Activated naive CD8-positive, alpha-beta T cell (primary cell): ENCODE measurements at regions not wholly inside any gene's neighbourhood (a gene's known extent, or its start where the extent isn't known, plus 50 kb on each side); places are given as distances from the start of the nearest gene placed in this dataset.

Source experiments
- H3K27ac Mint-ChIP-seq: one replicate; pipeline ENCODE4 v1.8.0; 2021; ENCODE audit warnings: mixed read lengths
- H3K27me3 Mint-ChIP-seq: one replicate; pipeline ENCODE4 v1.8.0; 2021; ENCODE audit warnings: mixed read lengths
- H3K36me3 Mint-ChIP-seq: one replicate; pipeline ENCODE4 v1.8.0; 2021; ENCODE audit warnings: mixed read lengths
- H3K4me1 Mint-ChIP-seq: one replicate; pipeline ENCODE4 v1.8.0; 2021; ENCODE audit warnings: low read depth, mixed read lengths
- H3K4me3 Mint-ChIP-seq: one replicate; pipeline ENCODE4 v1.8.0; 2021; ENCODE audit warnings: mild to moderate bottlenecking, mixed read lengths
- H3K9me3 Mint-ChIP-seq: one replicate; pipeline ENCODE4 v1.8.0; 2021; ENCODE audit warnings: low read depth, mixed read lengths

DNA sequence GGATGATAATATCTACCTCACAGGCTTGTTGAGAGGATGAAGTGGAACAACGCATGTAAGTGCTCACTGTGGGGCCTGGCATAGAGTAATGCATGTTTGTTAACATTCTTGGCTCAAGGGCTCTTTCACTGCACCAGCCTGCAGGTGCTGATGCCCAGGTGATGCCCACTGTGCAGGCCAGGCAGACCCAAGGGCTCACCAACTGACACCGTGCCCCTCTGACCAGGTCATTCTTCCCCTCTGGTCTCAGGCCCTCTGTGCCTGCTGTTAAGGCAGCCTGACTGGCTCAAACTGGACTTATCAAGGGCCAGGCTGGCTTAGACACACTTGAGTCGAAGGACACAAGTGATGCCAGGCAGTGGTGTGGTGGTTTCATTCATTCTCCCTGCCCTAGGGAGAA is 90.5 kb downstream of the PJA1 start:
- no peaks in the 10 kb centered on the region for H3K27me3 Mint-ChIP-seq
- no peaks in the 10 kb centered on the region for H3K9me3 Mint-ChIP-seq
- H3K4me1 Mint-ChIP-seq = no peaks in the 10 kb centered on the region
- no peak overlapping the region for H3K27ac Mint-ChIP-seq
- H3K36me3 Mint-ChIP-seq = no peaks in the 10 kb centered on the region
- no peak overlapping the region for H3K4me3 Mint-ChIP-seq

DNA sequence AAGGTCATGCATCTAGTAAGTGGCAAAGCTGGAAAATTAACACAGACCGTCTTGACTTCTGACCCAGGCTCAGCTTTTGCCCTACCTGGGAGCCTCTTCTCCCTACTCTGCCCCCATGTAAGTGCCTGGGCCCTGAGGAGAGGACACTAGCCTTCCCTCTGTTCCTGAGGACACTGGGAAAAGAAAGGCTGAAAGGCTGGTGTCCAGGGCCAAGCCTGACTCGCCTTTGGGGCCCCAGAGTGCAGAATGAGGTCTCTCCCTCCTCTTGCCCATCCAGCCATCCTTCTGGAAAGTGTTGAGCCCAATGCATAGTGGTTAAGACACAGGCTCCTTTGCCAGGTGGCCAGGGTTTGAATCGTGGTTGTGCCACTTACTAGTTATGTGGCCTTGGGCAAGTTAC is 91.5 kb downstream of the PJA1 start:
- H3K4me3 Mint-ChIP-seq = no peak overlapping the region
- no peaks in the 10 kb centered on the region for H3K9me3 Mint-ChIP-seq
- H3K27ac Mint-ChIP-seq = no peak overlapping the region

DNA sequence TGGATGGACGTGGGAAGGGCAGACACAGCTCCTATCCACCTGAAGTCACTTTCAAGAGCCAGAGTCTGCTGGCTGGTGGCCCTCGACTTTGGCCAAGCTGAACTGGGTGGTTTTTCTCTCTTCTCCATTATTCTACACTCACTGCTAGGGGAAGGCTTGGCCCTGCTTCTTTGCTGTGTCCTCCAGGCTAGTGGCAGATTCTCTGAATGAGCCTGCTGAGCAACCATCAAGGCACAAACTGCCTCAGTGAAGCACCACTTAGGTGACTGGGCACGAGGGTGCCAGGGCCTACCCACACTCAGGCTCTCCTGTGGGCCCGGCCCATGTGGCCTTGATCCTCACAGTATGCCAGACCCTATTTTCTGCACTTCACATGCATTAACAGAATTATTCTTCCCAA is 92.0 kb downstream of the PJA1 start:
- H3K9me3 Mint-ChIP-seq = no peaks in the 10 kb centered on the region
- H3K36me3 Mint-ChIP-seq = no peaks in the 10 kb centered on the region
- H3K4me3 Mint-ChIP-seq = no peak overlapping the region
- no peak overlapping the region for H3K27ac Mint-ChIP-seq
- no peaks in the 10 kb centered on the region for H3K4me1 Mint-ChIP-seq
- H3K27me3 Mint-ChIP-seq = no peaks in the 10 kb centered on the region

More for the DNA sequence above, 91.5 kb downstream of the PJA1 start:
- no peaks in the 10 kb centered on the region for H3K27me3 Mint-ChIP-seq
- H3K4me1 Mint-ChIP-seq = no peaks in the 10 kb centered on the region
- H3K36me3 Mint-ChIP-seq = no peaks in the 10 kb centered on the region

DNA sequence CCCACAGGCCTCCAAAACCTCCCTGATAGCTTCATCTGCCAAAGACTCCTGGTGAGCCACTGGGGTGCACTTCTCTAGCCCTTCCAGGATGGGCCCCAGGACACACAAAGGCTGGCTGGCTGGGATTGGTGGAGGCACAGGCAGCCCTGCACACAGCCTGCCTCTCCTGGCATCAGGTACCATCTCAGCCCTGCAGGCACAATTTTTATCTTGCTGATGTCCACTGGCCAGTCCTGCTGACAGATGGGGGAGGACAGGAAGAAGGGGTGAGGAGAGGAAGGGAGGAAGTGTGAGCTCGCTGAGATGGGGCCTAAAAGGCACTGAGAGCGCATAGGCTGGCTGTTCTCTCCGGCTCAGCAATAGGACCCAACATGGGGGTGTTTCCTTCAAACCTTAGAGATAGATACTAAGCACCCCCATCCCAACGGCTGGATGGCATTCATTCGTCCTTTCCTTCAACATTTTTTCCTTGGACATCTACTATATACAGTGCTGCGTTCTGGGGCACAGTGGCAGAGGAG is 92.7 kb downstream of the PJA1 start:
- no peak overlapping the region for H3K4me3 Mint-ChIP-seq
- H3K27me3 Mint-ChIP-seq = no peaks in the 10 kb centered on the region
- H3K9me3 Mint-ChIP-seq = no peaks in the 10 kb centered on the region
- H3K4me1 Mint-ChIP-seq = no peaks in the 10 kb centered on the region
- no peak overlapping the region for H3K27ac Mint-ChIP-seq
- H3K36me3 Mint-ChIP-seq = no peaks in the 10 kb centered on the region

DNA sequence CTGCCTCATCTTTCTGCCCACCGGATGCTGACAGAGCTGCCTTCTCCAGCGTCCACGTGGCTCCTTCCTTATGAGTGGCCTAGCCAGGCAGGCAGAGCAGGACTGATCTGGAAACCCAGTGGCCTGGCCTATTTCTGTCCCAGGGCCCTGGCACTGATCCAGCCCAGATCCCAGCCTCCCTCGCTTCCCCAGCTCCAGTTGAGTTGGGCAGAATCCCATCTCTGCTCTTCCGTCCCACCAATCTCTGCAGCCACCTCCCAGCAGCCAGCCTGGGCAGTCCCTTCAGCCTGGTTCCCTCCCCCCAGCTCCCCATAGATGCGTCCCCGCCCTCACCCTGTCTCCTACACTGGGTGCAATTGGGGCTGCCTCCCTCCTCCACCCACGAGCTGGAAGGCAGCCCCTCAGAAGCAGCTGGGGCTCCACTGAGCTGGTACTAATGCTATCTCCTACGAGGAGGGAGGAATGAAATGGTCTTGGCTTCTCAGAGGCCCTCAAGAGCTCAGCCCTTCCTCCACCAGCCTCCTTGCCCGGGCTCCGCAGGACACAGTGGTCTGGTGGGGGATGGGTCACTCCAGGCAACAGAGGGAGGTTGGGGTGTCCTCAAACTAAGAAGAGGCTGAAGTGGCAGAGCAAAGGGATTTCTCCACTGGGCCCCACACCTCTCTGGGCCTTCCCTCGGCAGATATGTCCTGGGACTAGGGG is 94.2 kb downstream of the PJA1 start:
- Mint-ChIP-seq H3K4me3 (no peak overlapping the region), H3K27ac (no peak overlapping the region), H3K27me3 (no peaks in the 10 kb centered on the region), H3K4me1 (no peaks in the 10 kb centered on the region), H3K9me3 (no peaks in the 10 kb centered on the region), H3K36me3 (no peaks in the 10 kb centered on the region)

DNA sequence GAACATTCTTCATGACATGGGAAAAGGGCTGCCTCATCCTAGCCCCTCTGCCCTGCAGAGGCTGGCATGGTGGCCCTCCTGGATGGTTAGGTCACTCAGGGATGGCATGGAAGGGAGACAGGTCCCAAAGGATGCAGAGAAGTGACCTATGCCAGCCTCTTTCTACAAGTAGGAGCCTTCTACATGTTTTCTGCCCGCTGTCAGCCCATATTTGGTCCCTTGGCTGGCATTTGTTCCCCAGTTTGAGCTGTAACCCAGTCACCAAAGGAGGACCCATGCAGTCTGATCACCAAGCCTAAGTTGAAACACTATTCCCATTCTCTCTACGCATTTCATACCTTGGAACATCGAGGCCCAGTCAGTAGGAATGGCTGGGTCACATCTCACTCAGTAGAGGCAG is 95.4 kb downstream of the PJA1 start:
- H3K27me3 Mint-ChIP-seq = no peaks in the 10 kb centered on the region
- no peaks in the 10 kb centered on the region for H3K9me3 Mint-ChIP-seq
- H3K36me3 Mint-ChIP-seq = no peaks in the 10 kb centered on the region
- H3K4me1 Mint-ChIP-seq = no peaks in the 10 kb centered on the region
- no peak overlapping the region for H3K4me3 Mint-ChIP-seq
- H3K27ac Mint-ChIP-seq = no peak overlapping the region

DNA sequence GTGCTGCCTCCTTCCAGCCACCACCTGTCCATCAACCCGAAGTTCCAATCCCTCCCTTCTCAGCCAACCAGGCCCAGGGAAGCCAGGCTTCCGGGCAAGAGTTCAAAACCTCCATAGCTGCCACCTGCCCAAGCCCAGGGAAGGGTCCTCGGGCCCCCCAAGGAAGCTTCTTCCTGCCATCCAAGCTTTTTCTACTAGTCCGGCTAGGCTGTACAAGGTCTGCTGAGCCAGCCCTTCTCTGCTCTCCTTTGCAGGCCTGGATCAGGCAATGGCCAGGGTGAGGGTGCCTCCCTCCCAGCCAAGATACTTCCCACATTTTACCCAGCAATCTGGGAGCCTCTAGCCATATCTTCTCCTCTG is 96.2 kb downstream of the PJA1 start:
- Mint-ChIP-seq H3K9me3 (no peaks in the 10 kb centered on the region), H3K27ac (no peak overlapping the region), H3K36me3 (no peaks in the 10 kb centered on the region), H3K4me1 (no peaks in the 10 kb centered on the region), H3K4me3 (no peak overlapping the region), H3K27me3 (no peaks in the 10 kb centered on the region)

DNA sequence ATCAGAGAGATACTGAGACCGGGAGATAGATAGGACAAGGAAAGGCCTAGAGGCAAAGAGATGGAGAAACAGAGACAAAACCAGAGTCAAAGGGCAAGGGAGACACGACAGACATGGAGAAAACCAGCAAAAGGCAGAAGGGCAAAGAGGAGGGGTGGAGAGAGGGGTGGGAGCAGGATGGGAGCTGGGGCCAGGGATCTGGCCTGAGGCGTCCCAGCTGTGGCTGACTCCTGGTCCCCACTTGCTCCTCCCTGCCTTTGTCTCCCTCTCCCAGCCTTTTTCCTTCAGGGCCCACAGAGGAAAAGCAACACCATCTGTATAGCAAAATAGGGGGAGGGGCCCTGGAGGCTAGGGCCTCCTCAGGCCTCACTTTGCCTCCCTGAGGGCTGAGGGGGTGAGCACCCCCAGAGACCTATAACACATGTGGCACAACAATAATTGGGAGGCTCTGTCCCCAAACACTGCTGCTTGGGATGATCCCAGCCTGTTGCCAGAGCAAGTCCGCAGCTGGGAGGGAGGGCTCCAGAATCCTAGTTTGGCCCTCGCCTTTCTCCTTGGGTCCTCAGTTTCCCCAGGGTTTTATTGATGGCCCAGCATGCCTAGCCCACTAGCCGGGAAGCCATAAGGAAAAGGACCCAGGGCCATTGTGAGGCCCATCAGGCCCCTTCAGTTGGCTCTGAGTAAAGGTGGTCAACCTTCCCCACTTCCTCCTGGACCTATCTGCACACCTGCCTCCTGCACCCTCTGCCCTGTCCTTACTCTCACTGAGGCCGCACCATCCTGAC is 96.8 kb downstream of the PJA1 start:
- no peak overlapping the region for H3K4me3 Mint-ChIP-seq
- H3K27ac Mint-ChIP-seq = no peak overlapping the region
- no peaks in the 10 kb centered on the region for H3K9me3 Mint-ChIP-seq
- no peaks in the 10 kb centered on the region for H3K27me3 Mint-ChIP-seq
- no peaks in the 10 kb centered on the region for H3K4me1 Mint-ChIP-seq
- H3K36me3 Mint-ChIP-seq = no peaks in the 10 kb centered on the region

DNA sequence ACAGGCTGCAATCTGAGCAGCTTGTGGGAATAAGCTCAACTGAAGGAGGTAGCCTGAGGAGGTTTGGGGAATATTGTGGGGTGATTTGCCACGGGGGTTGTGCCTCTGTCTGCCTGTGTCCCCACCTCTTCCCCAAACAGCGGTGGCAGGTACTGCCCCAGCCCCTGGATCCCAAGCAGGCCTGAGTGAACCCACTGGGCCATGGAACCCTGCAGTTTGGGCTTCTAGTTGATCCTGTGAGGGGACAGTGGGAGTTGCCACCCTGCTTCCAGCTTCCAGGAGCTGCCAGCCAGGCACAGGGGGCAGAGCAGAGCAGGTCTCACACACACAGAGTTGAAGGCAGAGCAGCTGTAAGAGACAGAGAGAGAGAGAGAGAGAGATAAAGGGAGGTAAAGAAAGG is 97.4 kb downstream of the PJA1 start:
- Mint-ChIP-seq H3K4me3 (no peak overlapping the region), H3K4me1 (no peaks in the 10 kb centered on the region), H3K9me3 (no peaks in the 10 kb centered on the region), H3K27ac (no peak overlapping the region), H3K36me3 (no peaks in the 10 kb centered on the region), H3K27me3 (no peaks in the 10 kb centered on the region)

DNA sequence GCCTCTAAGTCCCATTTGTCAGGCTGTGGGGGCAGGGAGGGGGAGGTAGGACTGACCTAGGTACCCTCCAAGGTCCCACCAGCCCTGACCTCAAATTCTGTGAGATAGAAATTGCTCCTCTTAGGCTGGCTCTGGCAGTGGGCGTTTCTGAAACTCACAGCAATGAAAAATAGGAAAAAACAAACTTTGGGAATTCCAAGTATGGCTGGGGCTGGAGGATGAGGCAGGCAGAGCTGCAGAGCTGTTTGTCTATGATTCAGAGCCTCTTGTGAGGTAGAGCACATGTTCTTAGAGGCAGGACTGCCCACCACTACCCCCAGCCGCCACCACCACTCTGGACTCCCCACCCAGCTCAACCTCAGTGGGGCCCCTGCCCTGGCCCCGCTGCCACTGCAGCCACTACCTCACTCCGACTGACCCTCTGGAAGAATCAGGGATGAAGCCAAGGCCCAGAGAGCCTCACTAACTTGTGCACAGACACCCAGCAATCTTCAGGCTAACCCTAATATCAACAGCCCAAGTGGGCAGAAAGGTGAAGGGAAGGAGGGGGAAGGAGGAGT is 98.2 kb downstream of the PJA1 start:
- Mint-ChIP-seq H3K4me1 (no peaks in the 10 kb centered on the region), H3K27ac (no peak overlapping the region), H3K27me3 (no peaks in the 10 kb centered on the region), H3K9me3 (no peaks in the 10 kb centered on the region), H3K36me3 (no peaks in the 10 kb centered on the region), H3K4me3 (no peak overlapping the region)

DNA sequence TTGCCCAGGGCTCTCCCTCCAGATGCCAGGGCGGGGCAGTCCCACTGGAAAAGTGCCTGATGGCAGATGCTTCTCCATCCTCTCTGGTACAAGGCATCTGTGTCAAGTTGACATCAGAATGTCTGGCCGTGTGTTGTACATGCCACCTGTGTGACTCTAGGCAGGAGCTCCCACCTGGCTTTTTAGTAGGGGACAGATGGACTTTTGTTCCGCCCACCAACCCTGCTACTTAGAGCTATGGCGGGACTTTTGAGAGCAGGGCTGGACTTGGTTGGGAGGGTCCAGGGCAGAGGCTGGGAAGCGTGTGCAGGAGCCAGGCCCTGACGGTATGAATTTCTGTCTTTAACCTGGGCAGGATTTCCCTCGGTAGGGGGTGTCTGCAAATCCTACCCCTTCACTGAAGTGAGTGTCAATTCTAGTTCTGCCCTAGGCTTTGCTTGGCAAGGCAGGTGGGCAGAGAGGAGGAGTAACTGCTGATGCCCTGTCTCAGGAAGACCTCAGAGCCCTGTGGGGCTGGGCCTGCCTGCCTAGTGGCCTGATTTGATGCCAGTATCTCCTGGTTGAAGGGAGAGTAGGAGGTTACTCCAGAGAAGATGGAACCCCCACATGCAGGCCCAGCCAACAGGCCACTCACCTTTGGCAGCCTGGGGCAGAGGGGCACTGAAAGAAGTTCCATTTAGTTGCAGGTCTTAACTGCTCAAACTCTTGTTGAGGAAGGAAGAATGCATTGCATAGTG is 99.1 kb downstream of the PJA1 start:
- no peaks in the 10 kb centered on the region for H3K27me3 Mint-ChIP-seq
- H3K9me3 Mint-ChIP-seq = no peaks in the 10 kb centered on the region
- no peak overlapping the region for H3K27ac Mint-ChIP-seq
- no peak overlapping the region for H3K4me3 Mint-ChIP-seq
- H3K4me1 Mint-ChIP-seq = no peaks in the 10 kb centered on the region
- H3K36me3 Mint-ChIP-seq = no peaks in the 10 kb centered on the region

DNA sequence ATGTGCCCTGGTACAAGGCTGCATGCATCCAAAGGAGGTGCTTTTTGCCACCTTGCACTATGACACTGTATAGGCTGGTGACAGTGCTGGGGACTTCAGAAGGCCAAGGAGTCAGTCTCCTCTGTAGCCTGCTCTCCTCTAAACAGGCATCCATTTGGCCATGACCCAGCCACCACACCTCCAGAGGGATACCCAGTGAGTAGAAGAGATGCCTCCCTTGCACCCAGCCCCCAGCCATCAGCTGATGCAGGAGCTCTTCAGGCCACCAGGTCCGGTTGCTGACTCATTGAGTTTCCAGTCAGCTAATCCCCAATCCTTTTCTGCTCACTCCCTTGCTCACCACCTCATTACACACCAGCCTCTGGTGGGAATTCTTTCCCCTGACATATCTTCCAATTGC is 99.8 kb downstream of the PJA1 start:
- no peaks in the 10 kb centered on the region for H3K27me3 Mint-ChIP-seq
- no peak overlapping the region for H3K4me3 Mint-ChIP-seq
- no peak overlapping the region for H3K27ac Mint-ChIP-seq
- no peaks in the 10 kb centered on the region for H3K36me3 Mint-ChIP-seq
- no peaks in the 10 kb centered on the region for H3K9me3 Mint-ChIP-seq
- H3K4me1 Mint-ChIP-seq = no peaks in the 10 kb centered on the region

DNA sequence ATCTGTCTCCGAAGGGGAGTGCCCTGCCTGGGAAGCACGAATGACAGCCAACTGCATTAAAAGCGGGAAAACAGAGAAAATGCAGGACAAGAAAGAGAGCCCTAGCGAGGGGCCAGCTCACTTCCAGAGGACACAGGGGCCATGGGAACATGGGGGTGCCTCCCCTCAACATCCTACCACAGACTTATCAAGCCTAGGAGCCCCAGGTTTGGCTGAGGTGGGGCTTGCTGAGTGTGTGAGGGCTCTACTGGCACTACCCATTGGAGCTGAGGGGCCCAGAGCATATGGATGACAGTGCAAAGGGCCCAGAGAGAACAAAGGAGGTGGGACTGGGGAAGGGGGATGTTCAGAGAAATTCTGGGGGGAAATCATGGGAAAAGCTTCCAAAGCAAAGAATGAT is 101.8 kb downstream of the PJA1 start:
- Mint-ChIP-seq H3K4me3 (no peak overlapping the region), H3K27me3 (no peaks in the 10 kb centered on the region), H3K27ac (no peak overlapping the region), H3K36me3 (no peaks in the 10 kb centered on the region), H3K4me1 (no peaks in the 10 kb centered on the region), H3K9me3 (no peaks in the 10 kb centered on the region)

DNA sequence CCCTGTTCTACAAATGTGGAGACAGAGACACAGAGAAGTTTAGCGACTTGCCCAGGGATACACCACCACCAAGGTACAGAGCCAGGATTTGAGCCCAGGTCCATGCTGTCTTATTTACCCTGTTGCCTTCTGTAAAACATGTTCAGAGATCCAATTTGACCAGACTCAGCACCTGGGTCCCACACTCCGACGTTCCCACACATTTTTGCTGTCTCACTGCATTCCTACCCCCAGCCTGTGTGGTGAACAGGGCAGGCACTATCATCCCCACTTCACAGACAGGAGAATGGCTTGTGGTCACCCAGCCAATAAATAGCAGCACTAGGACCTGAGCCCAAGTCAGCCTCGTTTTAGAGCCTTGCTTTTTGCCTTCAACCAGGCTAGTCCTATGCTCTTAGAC is 102.8 kb downstream of the PJA1 start:
- H3K27me3 Mint-ChIP-seq = no peaks in the 10 kb centered on the region
- H3K36me3 Mint-ChIP-seq = no peaks in the 10 kb centered on the region
- no peaks in the 10 kb centered on the region for H3K9me3 Mint-ChIP-seq
- no peak overlapping the region for H3K27ac Mint-ChIP-seq
- H3K4me1 Mint-ChIP-seq = no peaks in the 10 kb centered on the region
- no peak overlapping the region for H3K4me3 Mint-ChIP-seq
